ENCODE measurements at regions not wholly inside any gene's neighbourhood (a gene's known extent, or its start where the extent isn't known, plus 50 kb on each side); places are given as distances from the start of the nearest gene placed in this dataset.

DNA sequence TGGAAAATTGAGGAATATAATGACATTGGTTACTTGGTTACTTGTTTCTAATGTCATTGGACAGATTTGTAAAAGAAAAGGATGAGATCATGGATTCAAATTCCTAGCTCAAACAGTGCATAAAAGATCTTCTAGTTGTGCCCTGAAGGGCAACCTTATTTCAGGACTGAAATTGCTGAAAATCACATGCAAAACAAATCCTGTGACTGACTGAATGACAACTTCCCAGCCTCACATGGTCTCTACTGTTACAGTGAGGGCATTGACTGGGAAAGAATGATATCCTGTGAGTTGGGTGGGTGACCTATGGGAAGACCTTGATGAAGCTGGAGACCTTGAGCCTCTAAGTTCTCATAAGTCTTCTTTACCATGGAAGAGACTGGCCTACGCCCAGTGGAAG, 90.4 kb upstream of the HAAO start:
- TF ChIP-seq GABPA (IDR thresholded peaks at IDR 0.05; ENCODE audit: low read depth) (no peak), SPI1 (IDR thresholded peaks at IDR 0.05; ENCODE audit: borderline replicate concordance, low read depth) (no peak), POLR2AphosphoS5 (IDR thresholded peaks at IDR 0.05; ENCODE audit: low read depth) (no peak)
- TF ChIP-seq, protein P1, sequence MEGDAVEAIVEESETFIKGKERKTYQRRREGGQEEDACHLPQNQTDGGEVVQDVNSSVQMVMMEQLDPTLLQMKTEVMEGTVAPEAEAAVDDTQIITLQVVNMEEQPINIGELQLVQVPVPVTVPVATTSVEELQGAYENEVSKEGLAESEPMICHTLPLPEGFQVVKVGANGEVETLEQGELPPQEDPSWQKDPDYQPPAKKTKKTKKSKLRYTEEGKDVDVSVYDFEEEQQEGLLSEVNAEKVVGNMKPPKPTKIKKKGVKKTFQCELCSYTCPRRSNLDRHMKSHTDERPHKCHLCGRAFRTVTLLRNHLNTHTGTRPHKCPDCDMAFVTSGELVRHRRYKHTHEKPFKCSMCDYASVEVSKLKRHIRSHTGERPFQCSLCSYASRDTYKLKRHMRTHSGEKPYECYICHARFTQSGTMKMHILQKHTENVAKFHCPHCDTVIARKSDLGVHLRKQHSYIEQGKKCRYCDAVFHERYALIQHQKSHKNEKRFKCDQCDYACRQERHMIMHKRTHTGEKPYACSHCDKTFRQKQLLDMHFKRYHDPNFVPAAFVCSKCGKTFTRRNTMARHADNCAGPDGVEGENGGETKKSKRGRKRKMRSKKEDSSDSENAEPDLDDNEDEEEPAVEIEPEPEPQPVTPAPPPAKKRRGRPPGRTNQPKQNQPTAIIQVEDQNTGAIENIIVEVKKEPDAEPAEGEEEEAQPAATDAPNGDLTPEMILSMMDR (IDR thresholded peaks at IDR 0.05; ENCODE audit: insufficient read depth, low read length): no peak
